Activated T-cell treated with anti-CD3 and anti-CD28 coated beads, Interleukin-2, amount 50 U/mL, for 4 hours (primary cell): ENCODE measurements at regions not wholly inside any gene's neighbourhood (a gene's known extent, or its start where the extent isn't known, plus 50 kb on each side); places are given as distances from the start of the nearest gene placed in this dataset.

ENCODE experiments used
- ATAC-seq, 2 donors: fragments of 200-7000 bp; cut with Tn5 transposase; one replicate each; pipeline ENCODE4 v1.10.0; 2021
- DNase-seq: peaks from one replicate; pipeline ENCODE4 v3.0.0-alpha.2; 2020
- H3K27me3 Mint-ChIP-seq: one replicate; pipeline ENCODE4 v1.8.0; 2021; ENCODE audit warnings: low read depth, mixed read lengths
- H3K36me3 Mint-ChIP-seq: one replicate; pipeline ENCODE4 v1.8.0; 2022; ENCODE audit warnings: mixed read lengths; ENCODE audit not compliant: insufficient read depth
- H3K4me1 Mint-ChIP-seq: one replicate; pipeline ENCODE4 v1.8.0; 2021; ENCODE audit warnings: low read depth, mixed read lengths
- H3K4me3 Mint-ChIP-seq: one replicate; pipeline ENCODE4 v1.8.0; 2021; ENCODE audit warnings: mild to moderate bottlenecking, moderate library complexity, mixed read lengths
- H3K9me3 Mint-ChIP-seq: one replicate; pipeline ENCODE4 v1.8.0; 2021; ENCODE audit warnings: mixed read lengths

- peaks cover 2% of the 10 kb centered on the region for H3K27me3 Mint-ChIP-seq
- H3K36me3 Mint-ChIP-seq, result no peaks in the 10 kb centered on the region
- DNase-seq, result no peak
- no peak overlapping the region for H3K4me3 Mint-ChIP-seq
- no peak for ATAC-seq
- H3K9me3 Mint-ChIP-seq, result peaks cover 3% of the 10 kb centered on the region
- H3K4me1 Mint-ChIP-seq, result no peaks in the 10 kb centered on the region
Measured at GRCh38 chr3:102630531-102630930, 195.7 kb downstream of the ZPLD1 start.

- Mint-ChIP-seq H3K4me3 (no peak overlapping the region), H3K27me3 (peaks cover 6% of the 10 kb centered on the region), H3K9me3 (peaks cover 4% of the 10 kb centered on the region), H3K4me1 (no peaks in the 10 kb centered on the region), H3K36me3 (no peaks in the 10 kb centered on the region)
- DNase-seq, result no peak
- no peak for ATAC-seq
Measured at GRCh38 chr3:102643546-102643945, 208.7 kb downstream of the ZPLD1 start.

GRCh38 chr3:102646557-102646956 is 211.7 kb downstream of the ZPLD1 start:
- no peaks in the 10 kb centered on the region for H3K36me3 Mint-ChIP-seq
- no peak for ATAC-seq
- no peak for DNase-seq
- H3K4me1 Mint-ChIP-seq, result no peaks in the 10 kb centered on the region
- no peak overlapping the region for H3K4me3 Mint-ChIP-seq
- H3K9me3 Mint-ChIP-seq, result peaks cover 4% of the 10 kb centered on the region
- peaks cover 2% of the 10 kb centered on the region for H3K27me3 Mint-ChIP-seq

- DNase-seq (no peak), ATAC-seq (no peak)
- Mint-ChIP-seq H3K27me3 (peaks cover 13% of the 10 kb centered on the region), H3K36me3 (no peaks in the 10 kb centered on the region), H3K4me3 (no peak overlapping the region), H3K9me3 (no peaks in the 10 kb centered on the region), H3K4me1 (no peaks in the 10 kb centered on the region)
Measured at GRCh38 chr3:102660653-102661052, 225.8 kb downstream of the ZPLD1 start.

GRCh38 chr3:102661707-102662497 is 227.1 kb downstream of the ZPLD1 start:
- DNase-seq (no peak), ATAC-seq (no peak)
- Mint-ChIP-seq H3K4me3 (no peak overlapping the region), H3K36me3 (no peaks in the 10 kb centered on the region), H3K27me3 (peaks cover 11% of the 10 kb centered on the region), H3K4me1 (no peaks in the 10 kb centered on the region), H3K9me3 (no peaks in the 10 kb centered on the region)

- Mint-ChIP-seq H3K4me3 (no peak overlapping the region), H3K9me3 (no peaks in the 10 kb centered on the region), H3K4me1 (no peaks in the 10 kb centered on the region), H3K27me3 (peaks cover 11% of the 10 kb centered on the region), H3K36me3 (no peaks in the 10 kb centered on the region)
- DNase-seq (no peak), ATAC-seq (no peak)
Measured at GRCh38 chr3:102662498-102662772, 227.6 kb downstream of the ZPLD1 start.

GRCh38 chr3:102664126-102664525 is 229.3 kb downstream of the ZPLD1 start:
- DNase-seq (no peak), ATAC-seq (no peak)
- no peaks in the 10 kb centered on the region for H3K4me1 Mint-ChIP-seq

GRCh38 chr3:102665183-102665582 is 230.4 kb downstream of the ZPLD1 start:
- no peaks in the 10 kb centered on the region for H3K9me3 Mint-ChIP-seq
- no peaks in the 10 kb centered on the region for H3K36me3 Mint-ChIP-seq
- ATAC-seq (no peak), DNase-seq (no peak)
- H3K4me1 Mint-ChIP-seq, result no peaks in the 10 kb centered on the region
- H3K4me3 Mint-ChIP-seq, result no peak overlapping the region
- H3K27me3 Mint-ChIP-seq, result peaks cover 15% of the 10 kb centered on the region

More at GRCh38 chr3:102664126-102664525, 229.3 kb downstream of the ZPLD1 start:
- no peaks in the 10 kb centered on the region for H3K9me3 Mint-ChIP-seq
- H3K36me3 Mint-ChIP-seq, result no peaks in the 10 kb centered on the region
- peaks cover 11% of the 10 kb centered on the region for H3K27me3 Mint-ChIP-seq
- no peak overlapping the region for H3K4me3 Mint-ChIP-seq

- DNase-seq (no peak), ATAC-seq (no peak)
- Mint-ChIP-seq H3K4me3 (no peak overlapping the region), H3K4me1 (no peaks in the 10 kb centered on the region), H3K27me3 (peaks cover 14% of the 10 kb centered on the region), H3K36me3 (no peaks in the 10 kb centered on the region), H3K9me3 (no peaks in the 10 kb centered on the region)
Measured at GRCh38 chr3:102668247-102668646, 233.4 kb downstream of the ZPLD1 start.

- Mint-ChIP-seq H3K27me3 (peaks cover 14% of the 10 kb centered on the region), H3K36me3 (no peaks in the 10 kb centered on the region), H3K9me3 (no peaks in the 10 kb centered on the region), H3K4me1 (peaks cover 2% of the 10 kb centered on the region), H3K4me3 (no peak overlapping the region)
- DNase-seq, result no peak
- no peak for ATAC-seq
Measured at GRCh38 chr3:102670986-102671385, 236.2 kb downstream of the ZPLD1 start.

- Mint-ChIP-seq H3K4me1 (peaks cover 2% of the 10 kb centered on the region), H3K9me3 (no peaks in the 10 kb centered on the region), H3K36me3 (no peaks in the 10 kb centered on the region), H3K27me3 (peaks cover 14% of the 10 kb centered on the region), H3K4me3 (no peak overlapping the region)
- no peak for ATAC-seq
- no peak for DNase-seq
Measured at GRCh38 chr3:102672305-102672704, 237.5 kb downstream of the ZPLD1 start.

- Mint-ChIP-seq H3K36me3 (no peaks in the 10 kb centered on the region), H3K27me3 (peaks cover 14% of the 10 kb centered on the region), H3K4me1 (peaks cover 2% of the 10 kb centered on the region), H3K9me3 (no peaks in the 10 kb centered on the region), H3K4me3 (no peak overlapping the region)
- DNase-seq (peak; percentile 39), ATAC-seq (peak in 1 of 2 donors; percentile 50)
Measured at GRCh38 chr3:102673271-102674115, 238.7 kb downstream of the ZPLD1 start.

- no peak for DNase-seq
- no peak for ATAC-seq
- Mint-ChIP-seq H3K4me1 (peaks cover 2% of the 10 kb centered on the region), H3K4me3 (no peak overlapping the region), H3K36me3 (no peaks in the 10 kb centered on the region), H3K9me3 (no peaks in the 10 kb centered on the region), H3K27me3 (peaks cover 14% of the 10 kb centered on the region)
Measured at GRCh38 chr3:102674284-102674683, 239.5 kb downstream of the ZPLD1 start.

GRCh38 chr3:102676424-102676823 is 241.6 kb downstream of the ZPLD1 start:
- Mint-ChIP-seq H3K4me1 (peaks cover 2% of the 10 kb centered on the region), H3K9me3 (no peaks in the 10 kb centered on the region), H3K4me3 (no peak overlapping the region), H3K36me3 (no peaks in the 10 kb centered on the region), H3K27me3 (peaks cover 11% of the 10 kb centered on the region)
- DNase-seq (no peak), ATAC-seq (no peak)

- Mint-ChIP-seq H3K36me3 (no peaks in the 10 kb centered on the region), H3K4me3 (no peak overlapping the region), H3K27me3 (peaks cover 12% of the 10 kb centered on the region), H3K9me3 (no peaks in the 10 kb centered on the region), H3K4me1 (no peaks in the 10 kb centered on the region)
- no peak for ATAC-seq
- no peak for DNase-seq
Measured at GRCh38 chr3:102682741-102683140, 247.9 kb downstream of the ZPLD1 start.
